GM21381 (cell line): ENCODE measurements at regions not wholly inside any gene's neighbourhood (a gene's known extent, or its start where the extent isn't known, plus 50 kb on each side); places are given as distances from the start of the nearest gene placed in this dataset.
A peak's percentile ranks its signal among the peaks of the same experiment; 100 is the strongest.

ENCODE experiments used
- ATAC-seq: cut with Tn5 transposase; IDR thresholded peaks from one replicate; pipeline ENCODE4 v1.9.1; 2021; ENCODE audit warnings: mild to moderate bottlenecking, moderate library complexity; ENCODE audit not compliant: unreplicated experiment

- ATAC-seq = peak; percentile 70
These were observed 279.0 kb downstream of the ARAP2 start for GRCh38 chr4:35965300-35965699.

- peak; percentile 47 for ATAC-seq
These were observed 277.7 kb downstream of the ARAP2 start for GRCh38 chr4:35966566-35966965.

- ATAC-seq = peak; percentile 51
These were observed 273.9 kb downstream of the ARAP2 start for GRCh38 chr4:35970366-35970960.

GRCh38 chr4:35972814-35973213 is 271.5 kb downstream of the ARAP2 start:
- no peak for ATAC-seq

GRCh38 chr4:35975617-35976355 is 268.5 kb downstream of the ARAP2 start:
- no peak for ATAC-seq

- no peak for ATAC-seq
These were observed 265.8 kb downstream of the ARAP2 start for GRCh38 chr4:35978551-35978950.

GRCh38 chr4:35982318-35982717 is 262.0 kb downstream of the ARAP2 start:
- no peak for ATAC-seq

GRCh38 chr4:35986537-35986936 is 257.8 kb downstream of the ARAP2 start:
- ATAC-seq = no peak

- no peak for ATAC-seq
These were observed 250.7 kb downstream of the ARAP2 start for GRCh38 chr4:35993606-35994005.

GRCh38 chr4:36000941-36001557 is 243.3 kb downstream of the ARAP2 start:
- no peak for ATAC-seq

- no peak for ATAC-seq
These were observed 241.3 kb downstream of the ARAP2 start for GRCh38 chr4:36003051-36003450.

- ATAC-seq = no peak
These were observed 240.0 kb downstream of the ARAP2 start for GRCh38 chr4:36004204-36004851.

- ATAC-seq = no peak
These were observed 238.1 kb downstream of the ARAP2 start for GRCh38 chr4:36006226-36006625.

- no peak for ATAC-seq
These were observed 233.9 kb downstream of the ARAP2 start for GRCh38 chr4:36010397-36010929.

- ATAC-seq = no peak
These were observed 232.9 kb downstream of the ARAP2 start for GRCh38 chr4:36011381-36011780.

- ATAC-seq = no peak
These were observed 231.8 kb downstream of the ARAP2 start for GRCh38 chr4:36012503-36012902.

- no peak for ATAC-seq
These were observed 231.1 kb downstream of the ARAP2 start for GRCh38 chr4:36013206-36013605.
